ENCODE measurements at regions not wholly inside any gene's neighbourhood (a gene's known extent, or its start where the extent isn't known, plus 50 kb on each side); places are given as distances from the start of the nearest gene placed in this dataset.

GRCh38 chr6:88492824-88493223 lies 326.7 kb upstream of the CNR1 start:
- H3K4me3 ChIP-seq (ENCODE audit: low read depth, low read length), result no peak overlapping the region
- peak; percentile 61 for TF ChIP-seq CTCF (IDR thresholded peaks at IDR 0.05; ENCODE audit: insufficient read depth, low read length)
- DNase-seq (ENCODE audit: low read depth), result peak; percentile 66

GRCh38 chr6:88492241-88492640 lies 326.1 kb upstream of the CNR1 start:
- DNase-seq (ENCODE audit: low read depth), result no peak
- no peak for TF ChIP-seq CTCF (IDR thresholded peaks at IDR 0.05; ENCODE audit: insufficient read depth, low read length)
- no peak overlapping the region for H3K4me3 ChIP-seq (ENCODE audit: low read depth, low read length)

- DNase-seq (ENCODE audit: low read depth), result no peak
- no peak overlapping the region for H3K4me3 ChIP-seq (ENCODE audit: low read depth, low read length)
- TF ChIP-seq CTCF (IDR thresholded peaks at IDR 0.05; ENCODE audit: insufficient read depth, low read length), result no peak
These were observed 325.2 kb upstream of the CNR1 start for GRCh38 chr6:88491266-88491880.

- no peak overlapping the region for H3K4me3 ChIP-seq (ENCODE audit: low read depth, low read length)
- no peak for TF ChIP-seq CTCF (IDR thresholded peaks at IDR 0.05; ENCODE audit: insufficient read depth, low read length)
- peak; percentile 27 for DNase-seq (ENCODE audit: low read depth)
These were observed 324.7 kb upstream of the CNR1 start for GRCh38 chr6:88490908-88491264.

- TF ChIP-seq CTCF (IDR thresholded peaks at IDR 0.05; ENCODE audit: insufficient read depth, low read length), result no peak
- no peak overlapping the region for H3K4me3 ChIP-seq (ENCODE audit: low read depth, low read length)
- no peak for DNase-seq (ENCODE audit: low read depth)
These were observed 324.2 kb upstream of the CNR1 start for GRCh38 chr6:88490195-88490907.

GRCh38 chr6:88483424-88483823 lies 317.3 kb upstream of the CNR1 start:
- no peak overlapping the region for H3K4me3 ChIP-seq (ENCODE audit: low read depth, low read length)
- TF ChIP-seq CTCF (IDR thresholded peaks at IDR 0.05; ENCODE audit: insufficient read depth, low read length), result no peak
- DNase-seq (ENCODE audit: low read depth), result no peak

All from fibroblast of the aortic adventitia (primary cell).